ENCODE measurements at regions not wholly inside any gene's neighbourhood (a gene's known extent, or its start where the extent isn't known, plus 50 kb on each side); places are given as distances from the start of the nearest gene placed in this dataset.

GRCh38 chr3:24598695-24599470, 104.2 kb upstream of the THRB start:
- no peaks in the 10 kb centered on the region for H3K9me3 ChIP-seq (ENCODE audit: control insufficient read depth, insufficient read depth, low read length)
- in situ Hi-C loops (cut with MboI; ENCODE audit: low sequenced_read_pairs), result no loop called here
- H3K4me3 ChIP-seq (ENCODE audit: insufficient read depth, low read depth, low read length), result no peak overlapping the region
- BruUV-seq (replicated peaks), result no TSS peak
- H4K20me1 ChIP-seq (ENCODE audit: insufficient read depth, low read length), result no peaks in the 10 kb centered on the region
- no peak overlapping the region for H2BK120ac ChIP-seq (ENCODE audit: low read depth, low read length)
- H3K9ac ChIP-seq (ENCODE audit: low read depth, low read length), result no peak overlapping the region
- TF ChIP-seq CEBPB (IDR thresholded peaks at IDR 0.05; ENCODE audit: low read depth, low read length) (no peak), CHD1 (IDR thresholded peaks at IDR 0.05; ENCODE audit: low read depth, low read length) (no peak), RCOR1 (IDR thresholded peaks at IDR 0.05; ENCODE audit: insufficient replicate concordance, low read length) (no peak), MAZ (IDR thresholded peaks at IDR 0.05; ENCODE audit: borderline replicate concordance, low read depth, low read length) (no peak), RFX5 (IDR thresholded peaks at IDR 0.05; ENCODE audit: low read depth, low read length) (no peak), ELK1 (IDR thresholded peaks at IDR 0.05; ENCODE audit: borderline replicate concordance, low read depth, low read length) (no peak), RAD21 (IDR thresholded peaks at IDR 0.05; ENCODE audit: low read length) (no peak), MXI1 (IDR thresholded peaks at IDR 0.05; ENCODE audit: borderline replicate concordance, low read depth, low read length) (no peak), MAFK (IDR thresholded peaks at IDR 0.05; ENCODE audit: low read depth, low read length) (no peak)
- H2AK5ac ChIP-seq (ENCODE audit: low read depth, low read length), result no peak overlapping the region
- H3K4me2 ChIP-seq (ENCODE audit: low read depth, low read length), result no peak overlapping the region
- H4K8ac ChIP-seq (ENCODE audit: low read depth in 2 of 2, low read length in 2 of 2), result no peak overlapping the region
- no peaks in the 10 kb centered on the region for H3K79me1 ChIP-seq (ENCODE audit: low read depth in 1 of 2, low read length in 2 of 2)
- H2BK20ac ChIP-seq (ENCODE audit: low read depth, low read length), result no peak overlapping the region
- no peak overlapping the region for H3K56ac ChIP-seq (ENCODE audit: extremely low read depth, insufficient read depth, low read length)
- ChIA-PET POLR2A (ENCODE audit: unreplicated experiment) (no interaction called here), CTCF (no interaction called here)
- no peak overlapping the region for H2AK9ac ChIP-seq (replicated peaks; ENCODE audit: low read depth, low read length, poor library complexity)
- DNase-seq (no peak), ATAC-seq (ENCODE audit: low read depth) (no peak)
- intact Hi-C loops (cut with micrococcal nuclease), result no loop called here
- H3K4me1 ChIP-seq (ENCODE audit: control insufficient read depth, insufficient read depth, low read length), result no peaks in the 10 kb centered on the region
- no peak overlapping the region for H2BK5ac ChIP-seq (ENCODE audit: low read depth, low read length, poor library complexity, severe bottlenecking)
- H3K23ac ChIP-seq (ENCODE audit: low read depth, low read length), result no peak overlapping the region
- no peaks in the 10 kb centered on the region for H3K36me3 ChIP-seq (ENCODE audit: control insufficient read depth, insufficient read depth, low read length)
- no peak overlapping the region for H2BK15ac ChIP-seq (ENCODE audit: low read depth, low read length)
- H4K91ac ChIP-seq (ENCODE audit: insufficient read depth, low read depth, low read length), result no peak overlapping the region
- no peak overlapping the region for H2AFZ ChIP-seq (replicated peaks; ENCODE audit: low read length, poor library complexity)
- no peaks in the 10 kb centered on the region for H3K27me3 ChIP-seq (ENCODE audit: control insufficient read depth, insufficient read depth, low read length)
- no peak overlapping the region for H3K27ac ChIP-seq (ENCODE audit: insufficient read depth, low read length)
- no peak overlapping the region for H3K18ac ChIP-seq (ENCODE audit: low read depth, low read length)
- no peaks in the 10 kb centered on the region for H3K9me1 ChIP-seq (ENCODE audit: insufficient read depth, low read length)
- no peak overlapping the region for H3K4ac ChIP-seq (ENCODE audit: low read depth, low read length)
- no CpG with 5 or more reads among the region's 7 CpGs for WGBS, 2 experiments (ENCODE audit: extremely low coverage in 2 of 2, insufficient read length in 1 of 2)
- dilution Hi-C loops (cut with HindIII; ENCODE audit: low sequenced_read_pairs, unreplicated experiment), result no loop called here
- H4K5ac ChIP-seq (ENCODE audit: low read depth, low read length), result no peak overlapping the region
- no peak overlapping the region for H3K14ac ChIP-seq (replicated peaks; ENCODE audit: low read depth, low read length)
